ENCODE measurements at regions not wholly inside any gene's neighbourhood (a gene's known extent, or its start where the extent isn't known, plus 50 kb on each side); places are given as distances from the start of the nearest gene placed in this dataset.

- no peaks in the 10 kb centered on the region for H3K9me3 Mint-ChIP-seq (ENCODE audit: low read depth, unreplicated experiment)
- no peak for DNase-seq
- no peaks in the 10 kb centered on the region for H3K4me1 Mint-ChIP-seq (ENCODE audit: low read depth, unreplicated experiment)
- no peak overlapping the region for H3K27ac Mint-ChIP-seq (ENCODE audit: unreplicated experiment)
- H3K36me3 Mint-ChIP-seq (ENCODE audit: insufficient read depth, unreplicated experiment): no peaks in the 10 kb centered on the region
- TF ChIP-seq, protein P1, sequence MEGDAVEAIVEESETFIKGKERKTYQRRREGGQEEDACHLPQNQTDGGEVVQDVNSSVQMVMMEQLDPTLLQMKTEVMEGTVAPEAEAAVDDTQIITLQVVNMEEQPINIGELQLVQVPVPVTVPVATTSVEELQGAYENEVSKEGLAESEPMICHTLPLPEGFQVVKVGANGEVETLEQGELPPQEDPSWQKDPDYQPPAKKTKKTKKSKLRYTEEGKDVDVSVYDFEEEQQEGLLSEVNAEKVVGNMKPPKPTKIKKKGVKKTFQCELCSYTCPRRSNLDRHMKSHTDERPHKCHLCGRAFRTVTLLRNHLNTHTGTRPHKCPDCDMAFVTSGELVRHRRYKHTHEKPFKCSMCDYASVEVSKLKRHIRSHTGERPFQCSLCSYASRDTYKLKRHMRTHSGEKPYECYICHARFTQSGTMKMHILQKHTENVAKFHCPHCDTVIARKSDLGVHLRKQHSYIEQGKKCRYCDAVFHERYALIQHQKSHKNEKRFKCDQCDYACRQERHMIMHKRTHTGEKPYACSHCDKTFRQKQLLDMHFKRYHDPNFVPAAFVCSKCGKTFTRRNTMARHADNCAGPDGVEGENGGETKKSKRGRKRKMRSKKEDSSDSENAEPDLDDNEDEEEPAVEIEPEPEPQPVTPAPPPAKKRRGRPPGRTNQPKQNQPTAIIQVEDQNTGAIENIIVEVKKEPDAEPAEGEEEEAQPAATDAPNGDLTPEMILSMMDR (IDR thresholded peaks at IDR 0.05; ENCODE audit: unreplicated experiment): no peak
- no peak overlapping the region for H3K4me3 Mint-ChIP-seq (ENCODE audit: low read depth, unreplicated experiment)
- CTCF ChIA-PET: no interaction called here
- peaks cover 9% of the 10 kb centered on the region for H3K27me3 Mint-ChIP-seq (ENCODE audit: unreplicated experiment)
- intact Hi-C loops (cut with micrococcal nuclease; ENCODE audit: unreplicated experiment): no loop called here
- no TSS peak for BruUV-seq (replicated peaks)
Measured at GRCh38 chr2:42939411-42940206, 147.2 kb upstream of the HAAO start.

GRCh38 chr2:42938671-42939370, 146.4 kb upstream of the HAAO start:
- no peak for DNase-seq
- H3K27me3 Mint-ChIP-seq (ENCODE audit: unreplicated experiment): peaks cover 9% of the 10 kb centered on the region
- H3K4me1 Mint-ChIP-seq (ENCODE audit: low read depth, unreplicated experiment): no peaks in the 10 kb centered on the region
- no TSS peak for BruUV-seq (replicated peaks)
- no peaks in the 10 kb centered on the region for H3K9me3 Mint-ChIP-seq (ENCODE audit: low read depth, unreplicated experiment)
- intact Hi-C loops (cut with micrococcal nuclease; ENCODE audit: unreplicated experiment): no loop called here
- CTCF ChIA-PET: no interaction called here
- H3K27ac Mint-ChIP-seq (ENCODE audit: unreplicated experiment): no peak overlapping the region
- no peak overlapping the region for H3K4me3 Mint-ChIP-seq (ENCODE audit: low read depth, unreplicated experiment)
- TF ChIP-seq, protein P1 (IDR thresholded peaks at IDR 0.05; ENCODE audit: unreplicated experiment): no peak
- peaks cover 2% of the 10 kb centered on the region for H3K36me3 Mint-ChIP-seq (ENCODE audit: insufficient read depth, unreplicated experiment)

DNA sequence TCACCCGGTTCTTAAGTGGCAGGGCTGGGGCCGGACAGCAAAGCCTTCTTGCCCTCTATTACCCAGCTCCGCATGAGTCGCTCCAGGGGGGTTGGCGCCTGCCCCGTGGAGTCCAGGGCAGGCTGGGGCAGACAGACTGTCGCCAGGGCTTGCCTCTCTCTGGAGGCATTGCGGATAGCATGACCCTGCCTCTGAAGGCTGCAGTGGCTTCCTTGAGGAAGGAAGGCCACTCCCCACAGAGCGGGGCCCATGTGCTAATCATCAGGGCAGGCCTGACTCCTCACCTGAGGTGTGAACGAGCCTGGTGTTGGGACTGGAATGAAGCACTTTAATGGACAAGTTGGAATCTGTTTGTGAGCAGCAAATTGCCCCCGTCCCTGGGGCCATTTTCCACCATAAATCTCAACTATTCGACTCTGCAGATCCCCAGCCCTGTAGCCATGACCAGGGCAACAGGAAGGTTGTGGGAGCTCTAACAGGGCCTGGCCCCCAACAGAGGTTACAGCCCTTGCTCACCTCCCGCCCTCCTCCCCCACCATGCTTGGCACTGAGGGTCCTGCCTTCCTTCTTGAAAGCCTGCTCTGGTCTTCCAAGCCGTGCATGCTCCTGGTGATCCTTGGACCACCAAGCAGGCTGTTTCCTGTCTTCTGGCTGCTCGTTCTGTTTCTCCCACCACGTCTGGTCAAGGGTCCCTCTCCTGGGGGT, 144.9 kb upstream of the HAAO start:
- Mint-ChIP-seq H3K9me3 (ENCODE audit: low read depth, unreplicated experiment) (no peaks in the 10 kb centered on the region), H3K27ac (ENCODE audit: unreplicated experiment) (no peak overlapping the region), H3K36me3 (ENCODE audit: insufficient read depth, unreplicated experiment) (peaks cover 3% of the 10 kb centered on the region), H3K4me3 (ENCODE audit: low read depth, unreplicated experiment) (no peak overlapping the region), H3K4me1 (ENCODE audit: low read depth, unreplicated experiment) (no peaks in the 10 kb centered on the region), H3K27me3 (ENCODE audit: unreplicated experiment) (peaks cover 9% of the 10 kb centered on the region)
- intact Hi-C loops (cut with micrococcal nuclease; ENCODE audit: unreplicated experiment): no loop called here
- CTCF ChIA-PET: no interaction called here
- no peak for DNase-seq
- no TSS peak for BruUV-seq (replicated peaks)
- TF ChIP-seq, protein P1 (IDR thresholded peaks at IDR 0.05; ENCODE audit: unreplicated experiment): no peak

GRCh38 chr2:42935692-42936671, 143.6 kb upstream of the HAAO start:
- no peak overlapping the region for H3K27ac Mint-ChIP-seq (ENCODE audit: unreplicated experiment)
- no TSS peak for BruUV-seq (replicated peaks)
- CTCF ChIA-PET: no interaction called here

More at GRCh38 chr2:42935692-42936671, 143.6 kb upstream of the HAAO start:
- Mint-ChIP-seq H3K9me3 (ENCODE audit: low read depth, unreplicated experiment) (no peaks in the 10 kb centered on the region), H3K36me3 (ENCODE audit: insufficient read depth, unreplicated experiment) (peaks cover 3% of the 10 kb centered on the region), H3K4me1 (ENCODE audit: low read depth, unreplicated experiment) (no peaks in the 10 kb centered on the region), H3K4me3 (ENCODE audit: low read depth, unreplicated experiment) (no peak overlapping the region), H3K27me3 (ENCODE audit: unreplicated experiment) (peaks cover 9% of the 10 kb centered on the region)
- no peak for DNase-seq
- TF ChIP-seq, protein P1 (IDR thresholded peaks at IDR 0.05; ENCODE audit: unreplicated experiment): no peak
- intact Hi-C loops (cut with micrococcal nuclease; ENCODE audit: unreplicated experiment): no loop called here

Data from Calu3 (cell line).